Stromal cell of bone marrow (primary cell): ENCODE measurements at regions not wholly inside any gene's neighbourhood (a gene's known extent, or its start where the extent isn't known, plus 50 kb on each side); places are given as distances from the start of the nearest gene placed in this dataset.
"Not testable (repeated sequence)": the region's sequence is repeated elsewhere in the genome, so short reads cannot be mapped to it uniquely, and the experiment has no call there.

Experiments
- DNase-seq: peaks from one replicate; pipeline ENCODE4 v3.0.0-alpha.2; 2012; ENCODE audit warnings: low read depth

DNA sequence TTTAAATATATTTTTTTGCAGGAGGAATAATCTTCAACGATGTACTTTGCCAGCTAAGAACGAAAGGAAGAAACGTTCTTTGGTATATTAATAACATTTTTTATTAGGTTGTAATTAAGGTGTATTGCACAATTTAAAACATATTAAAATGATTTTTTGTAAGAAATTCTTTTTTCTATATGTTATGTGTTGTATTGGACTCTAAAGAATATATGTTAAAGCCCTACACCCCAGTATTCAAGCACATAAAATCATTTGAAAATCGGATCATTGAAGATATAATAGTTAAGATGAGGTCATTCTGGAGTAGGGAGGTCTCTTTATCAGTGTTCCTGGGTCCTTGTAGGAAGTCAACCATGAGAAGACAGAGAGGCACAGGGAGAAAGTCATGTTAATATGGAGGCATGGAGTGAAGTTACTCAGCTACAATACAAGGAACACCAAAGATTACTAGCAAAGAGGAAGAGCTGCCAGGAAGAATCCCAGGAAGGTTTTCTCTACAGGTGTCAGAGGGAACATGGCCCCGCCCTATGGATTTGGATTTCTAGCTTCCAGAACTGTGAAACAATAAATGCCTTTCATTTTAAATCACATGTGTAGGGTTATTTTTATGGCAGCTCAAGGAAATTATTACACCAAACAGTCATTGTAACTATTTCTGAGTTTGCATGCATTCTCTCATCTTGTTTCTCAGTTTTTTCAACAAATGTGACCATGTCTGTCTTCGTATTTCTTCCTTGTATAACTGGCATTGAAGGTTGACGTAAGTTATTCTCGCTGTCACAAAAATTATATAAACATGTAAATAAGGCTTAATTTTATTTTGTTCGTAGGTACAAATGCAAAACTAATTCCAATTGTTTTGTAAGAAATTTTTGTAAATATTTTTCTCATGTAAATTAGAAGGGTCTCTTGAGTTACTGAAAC is 75.4 kb upstream of the VPREB1 start:
- DNase-seq: no peak

DNA sequence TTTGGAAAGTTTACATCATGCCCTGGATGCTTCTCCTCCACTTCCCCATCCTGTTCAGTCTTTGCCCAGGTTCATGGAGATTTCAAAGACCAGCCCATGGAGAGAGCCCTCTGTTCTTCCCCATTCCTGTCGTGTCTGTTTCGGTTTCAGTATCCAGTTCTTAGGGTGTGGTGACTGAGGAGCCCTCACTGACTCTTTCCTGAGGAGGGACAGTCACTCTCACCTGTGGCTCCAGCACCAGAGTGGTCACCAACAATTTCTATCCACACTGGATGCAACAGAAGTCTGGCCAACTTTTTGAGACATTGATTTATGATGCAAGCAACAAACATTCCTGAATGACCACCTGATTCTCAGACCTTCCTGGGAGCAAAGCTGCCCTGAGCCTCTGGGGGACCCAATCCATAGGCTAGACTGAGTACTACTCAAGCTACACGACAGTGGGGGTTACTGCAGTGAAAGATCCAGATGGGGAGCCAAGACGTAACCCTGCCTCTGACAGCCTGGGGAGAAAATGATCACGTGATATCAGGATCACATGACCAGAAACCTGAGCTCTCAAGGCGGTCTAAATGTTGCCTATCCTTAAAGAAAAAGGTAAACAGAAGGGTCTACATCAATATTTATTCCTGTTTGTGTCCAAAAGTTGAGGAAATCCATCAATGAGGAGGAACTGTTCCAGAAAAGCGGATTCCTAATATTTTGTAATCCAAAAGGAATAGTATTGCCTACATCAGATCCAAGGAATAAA is 76.2 kb upstream of the VPREB1 start:
- peak; percentile 6 for DNase-seq

DNA sequence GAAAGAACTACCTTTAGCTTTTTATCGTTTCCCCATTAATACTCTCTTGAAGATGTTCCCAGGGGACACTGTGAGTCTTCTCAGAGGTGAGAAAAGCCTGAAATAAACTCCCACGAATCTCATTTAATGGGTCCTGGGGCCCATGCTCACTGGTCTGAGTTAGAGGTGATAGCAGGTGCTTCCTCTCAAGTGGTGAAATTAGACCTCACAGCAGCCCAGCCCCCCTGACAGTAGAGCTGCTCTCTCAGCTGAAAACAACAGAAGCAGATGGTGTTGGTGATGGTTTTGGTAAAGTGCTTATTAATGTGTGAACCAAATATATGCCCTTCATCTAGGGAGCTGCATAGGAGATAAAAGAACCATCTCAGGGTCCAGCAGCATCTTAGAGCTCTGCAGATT is 76.8 kb upstream of the VPREB1 start:
- no peak for DNase-seq

DNA sequence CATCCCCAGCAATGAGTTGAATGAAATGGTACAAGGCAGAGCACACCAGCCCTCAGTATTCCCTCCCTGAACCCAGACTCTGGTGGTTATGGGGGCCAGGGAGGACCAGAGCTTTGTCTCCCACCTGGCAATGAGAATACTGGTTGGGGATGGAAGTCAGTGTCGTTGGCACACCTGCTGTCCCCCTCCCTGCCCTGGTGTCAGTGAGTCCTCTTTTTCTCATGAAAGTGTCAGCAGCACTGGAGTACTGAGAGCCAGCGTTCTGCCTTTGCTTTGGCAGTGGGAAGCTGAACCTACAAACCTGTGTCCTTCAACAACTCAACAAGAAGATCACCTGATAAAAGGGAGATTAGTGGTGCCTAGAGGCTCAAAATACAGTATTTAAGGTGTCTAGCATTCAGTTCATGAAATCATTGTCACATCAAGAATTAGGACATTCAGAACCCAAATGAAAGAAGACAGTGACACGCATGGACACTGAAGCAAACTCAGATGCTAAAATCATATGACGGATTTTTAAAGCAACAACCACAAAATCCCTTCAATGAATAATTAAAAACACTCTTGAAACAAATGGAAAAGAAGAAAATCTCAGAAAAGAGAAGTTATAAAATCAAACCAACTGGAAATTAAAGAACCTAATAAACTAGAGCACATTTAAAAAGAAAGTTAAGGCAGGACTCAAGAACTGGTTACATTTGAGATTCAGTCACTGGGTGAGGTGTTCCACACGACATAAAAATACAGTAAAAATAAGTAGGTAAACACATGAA is 77.5 kb upstream of the VPREB1 start:
- no peak for DNase-seq

DNA sequence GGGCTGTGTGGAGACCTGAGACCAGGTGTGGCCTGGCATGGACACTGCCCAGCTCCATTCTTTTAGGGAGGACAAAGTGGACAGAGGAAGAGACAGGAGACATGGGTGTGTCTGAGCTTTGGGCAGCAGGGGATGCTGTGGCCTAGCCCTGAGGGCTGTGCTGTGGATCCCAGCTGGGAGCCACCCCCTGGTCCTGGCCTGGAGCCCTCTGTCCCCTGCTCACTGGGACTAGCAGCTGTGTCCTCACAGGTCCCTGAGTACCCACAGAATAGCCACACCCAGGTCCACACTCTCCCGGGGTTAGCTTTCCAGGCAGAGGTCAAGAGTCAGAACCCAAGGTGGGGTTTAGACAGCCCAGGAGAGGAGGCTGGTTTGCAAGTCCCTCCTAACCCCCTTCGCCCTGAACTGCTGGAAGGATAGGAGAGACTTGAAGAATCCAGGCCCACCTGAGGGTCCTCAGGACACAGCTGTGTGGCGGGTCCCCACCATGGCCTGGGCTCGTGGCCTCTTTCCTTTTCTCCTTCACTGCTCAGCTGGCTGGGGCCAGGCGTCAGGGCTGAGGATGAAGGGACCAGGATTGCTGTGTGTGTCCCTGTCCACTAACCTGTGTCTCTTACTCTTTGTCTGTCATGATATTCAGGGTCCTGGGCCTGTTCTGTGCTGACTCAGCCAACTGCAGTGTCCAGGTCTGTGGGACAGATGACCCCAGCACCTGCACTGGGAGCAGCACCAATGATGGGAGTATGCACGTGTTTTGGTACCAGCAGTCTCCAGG is 78.5 kb upstream of the VPREB1 start:
- DNase-seq: no peak

DNA sequence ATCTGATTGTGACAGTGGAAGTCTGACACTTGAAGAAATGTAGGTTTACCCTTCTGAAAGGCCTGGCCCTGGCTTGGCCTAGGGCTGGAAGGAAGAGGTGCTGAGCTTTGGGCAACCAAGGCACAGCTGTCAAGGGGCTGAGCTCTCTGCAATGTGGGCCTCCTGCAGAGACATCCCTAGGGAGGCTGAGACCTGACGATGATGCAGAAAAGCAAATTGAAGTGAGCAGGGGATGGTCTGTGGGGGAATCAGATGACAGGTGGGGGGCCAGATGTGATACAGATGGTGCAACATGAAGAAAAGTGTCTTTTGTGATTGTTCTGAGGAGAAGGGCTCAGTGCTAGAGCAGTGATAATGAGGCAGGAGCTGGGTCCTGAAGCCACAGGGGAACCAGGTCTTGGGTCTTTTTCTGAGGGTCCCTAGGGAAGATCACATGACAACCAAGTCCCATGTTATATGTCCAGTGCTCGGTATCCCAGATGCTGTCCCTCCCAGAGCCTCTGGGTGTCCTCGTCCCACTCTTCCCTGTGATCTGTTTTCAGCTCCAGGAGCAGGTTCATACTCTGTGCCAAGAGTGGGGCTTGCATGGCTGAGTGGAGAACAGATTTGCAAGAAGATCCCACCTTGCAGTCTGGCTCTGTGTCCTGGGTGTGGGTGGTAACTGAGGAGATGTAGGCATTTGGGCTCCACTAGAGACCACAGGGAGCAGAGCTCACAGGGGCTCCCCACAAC is 79.9 kb upstream of the VPREB1 start:
- no peak for DNase-seq

DNA sequence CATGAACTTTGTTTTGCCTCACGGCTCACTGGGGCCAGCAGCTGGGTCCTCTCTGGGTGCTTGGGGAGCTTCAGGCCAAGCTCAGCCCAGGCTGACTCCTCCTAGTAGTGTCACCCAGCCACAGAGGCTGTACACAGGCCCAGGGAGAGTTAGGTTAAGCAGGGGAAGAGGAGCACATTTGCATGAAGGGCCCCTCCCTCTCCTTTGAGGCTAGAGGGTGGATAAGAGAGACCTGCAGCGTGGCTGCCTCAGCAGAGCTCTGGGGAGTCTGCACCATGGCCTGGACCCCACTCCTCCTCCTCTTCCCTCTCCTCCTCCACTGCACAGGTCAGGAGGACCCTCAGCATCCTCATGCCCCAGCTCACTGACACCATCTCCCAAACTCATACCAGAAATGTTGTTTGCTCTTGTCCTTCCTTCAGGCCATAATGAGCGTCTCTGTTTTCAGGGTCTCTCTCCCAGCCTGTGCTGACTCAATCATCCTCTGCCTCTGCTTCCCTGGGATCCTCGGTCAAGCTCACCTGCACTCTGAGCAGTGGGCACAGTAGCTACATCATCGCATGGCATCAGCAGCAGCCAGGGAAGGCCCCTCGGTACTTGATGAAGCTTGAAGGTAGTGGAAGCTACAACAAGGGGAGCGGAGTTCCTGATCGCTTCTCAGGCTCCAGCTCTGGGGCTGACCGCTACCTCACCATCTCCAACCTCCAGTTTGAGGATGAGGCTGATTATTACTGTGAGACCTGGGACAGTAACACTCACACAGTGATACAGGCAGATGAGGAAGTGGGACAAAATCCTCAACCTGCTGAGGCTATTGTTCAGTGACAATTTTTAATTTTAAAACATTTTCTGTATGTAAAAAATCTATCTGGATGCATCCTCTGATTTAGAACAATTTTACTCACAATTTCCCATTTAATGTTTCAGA is 82.4 kb upstream of the VPREB1 start:
- DNase-seq: no peak

DNA sequence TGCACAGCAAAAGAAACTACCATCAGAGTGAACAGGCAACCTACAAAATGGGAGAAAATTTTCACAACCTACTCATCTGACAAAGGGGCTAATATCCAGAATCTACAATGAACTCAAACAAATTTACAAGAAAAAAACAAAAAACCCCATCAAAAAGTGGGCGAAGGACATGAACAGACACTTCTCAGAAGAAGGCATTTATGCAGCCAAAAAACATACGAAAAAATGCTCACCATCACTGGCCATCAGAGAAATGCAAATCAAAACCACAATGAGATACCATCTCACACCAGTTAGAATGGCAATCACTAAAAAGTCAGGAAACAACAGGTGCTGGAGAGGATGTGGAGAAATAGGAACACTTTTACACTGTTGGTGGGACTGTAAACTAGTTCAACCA is 83.8 kb upstream of the VPREB1 start:
- DNase-seq: not testable (repeated sequence)

DNA sequence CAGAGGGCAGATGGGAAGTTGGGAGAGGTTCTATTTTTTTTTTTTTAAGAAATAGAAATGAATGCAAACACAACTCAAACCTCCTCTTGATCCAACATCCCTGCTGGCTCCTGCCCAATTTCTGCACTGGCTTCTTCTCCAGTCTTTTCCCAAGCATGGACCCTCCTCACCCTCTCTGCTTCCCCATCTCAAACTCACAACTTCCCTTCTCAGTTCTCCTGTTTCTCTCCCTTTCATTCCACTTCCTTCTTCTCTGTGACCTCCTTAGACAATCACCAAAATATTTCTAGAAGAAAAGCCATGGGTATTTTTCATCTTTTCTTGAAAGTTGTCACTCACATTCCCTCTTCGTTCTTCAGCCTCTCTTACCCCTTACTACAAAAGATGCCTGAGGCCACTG is 85.2 kb upstream of the VPREB1 start:
- DNase-seq: no peak

DNA sequence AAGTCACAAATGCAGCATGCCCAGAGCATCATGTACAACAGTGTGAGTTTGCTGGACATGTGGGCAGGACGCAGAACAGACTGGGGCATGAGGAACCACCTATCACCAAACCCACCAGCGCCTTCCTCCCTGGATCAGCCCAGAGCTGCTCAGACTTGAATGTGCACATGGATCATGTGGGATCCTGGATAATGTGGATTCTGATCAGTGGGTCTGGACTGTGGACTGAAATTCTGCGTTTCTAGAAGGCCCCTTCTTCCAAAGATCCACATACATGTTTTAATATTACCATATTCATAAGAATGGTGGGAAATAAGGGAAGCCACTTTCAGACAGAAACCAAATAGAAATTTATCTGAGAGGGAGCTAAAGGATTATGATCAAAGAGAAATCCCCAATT is 85.6 kb upstream of the VPREB1 start:
- DNase-seq: no peak

DNA sequence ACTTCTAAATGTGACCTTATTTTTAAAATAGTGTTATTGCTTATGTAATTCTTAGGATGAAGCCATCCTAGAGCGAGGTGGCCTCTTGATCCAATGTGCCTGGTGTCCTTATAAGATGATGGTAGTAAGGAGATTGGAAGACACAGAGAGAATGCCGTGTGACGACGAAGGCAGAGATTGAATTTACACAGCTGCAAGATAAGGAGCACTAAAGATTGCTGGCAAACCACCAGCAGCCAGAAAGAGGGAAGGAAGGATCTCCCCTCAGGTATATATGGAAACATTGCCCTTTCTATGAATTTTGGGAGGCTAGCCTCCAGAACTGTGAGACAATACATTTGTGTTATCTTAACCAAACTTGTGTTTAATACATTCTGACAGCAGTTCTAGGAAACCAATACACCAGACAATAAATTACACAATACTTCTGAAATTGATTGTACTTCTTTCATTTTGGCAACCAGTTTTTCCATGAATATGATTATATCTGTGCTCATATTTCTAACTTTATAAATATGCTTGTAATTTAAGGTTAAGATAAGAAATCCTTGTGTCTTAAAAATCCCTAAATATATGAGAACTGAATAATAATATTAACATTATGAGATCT is 86.3 kb upstream of the VPREB1 start:
- no peak for DNase-seq

DNA sequence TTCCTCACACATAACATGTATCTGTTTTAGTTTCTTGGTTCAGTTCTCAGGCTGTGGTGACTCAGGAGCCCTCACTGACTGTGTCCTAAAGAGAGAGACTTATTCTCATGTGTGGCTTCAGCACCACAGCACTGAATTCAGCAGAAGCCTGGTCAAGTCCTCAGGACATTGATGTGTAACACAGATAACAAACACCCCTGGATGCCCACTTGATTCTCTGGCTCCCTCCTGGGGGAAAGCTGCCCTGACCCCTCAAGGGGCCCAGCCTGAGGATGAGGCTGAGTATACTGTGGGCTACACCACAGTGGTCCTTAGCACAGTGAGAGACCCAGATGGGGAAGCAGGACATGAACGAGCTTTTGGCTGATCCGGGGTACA is 87.2 kb upstream of the VPREB1 start:
- no peak for DNase-seq

DNA sequence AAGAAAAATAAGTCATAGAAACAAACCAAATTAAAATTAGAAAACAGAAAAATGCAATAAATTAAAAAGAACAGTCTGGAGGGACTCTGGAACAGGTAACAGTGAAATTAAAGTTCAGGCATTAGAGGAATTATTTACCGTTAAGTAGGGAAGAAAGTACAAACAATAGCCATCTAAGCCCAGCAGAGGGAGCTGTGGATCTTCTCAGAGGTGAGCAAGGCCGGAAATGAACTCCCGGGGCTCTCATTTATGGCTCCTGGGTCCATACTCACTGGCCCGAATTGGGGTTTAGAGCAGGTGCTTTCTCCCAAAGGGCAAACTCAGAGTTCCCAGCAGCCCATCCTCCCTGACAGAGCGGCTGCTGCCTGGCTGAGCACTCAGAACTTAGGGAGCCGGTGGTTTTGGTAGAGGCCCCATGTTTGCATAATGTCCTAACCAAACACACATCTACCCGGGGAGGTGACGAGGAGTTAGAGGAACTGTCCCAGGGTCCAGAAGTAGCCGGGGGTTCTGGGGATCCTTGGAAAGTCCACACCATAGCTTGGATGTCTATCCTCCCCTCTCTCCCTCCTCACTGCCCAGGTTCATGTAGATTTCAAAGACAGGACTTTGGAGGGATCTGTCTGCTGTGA is 87.8 kb upstream of the VPREB1 start:
- peak; percentile 21 for DNase-seq

DNA sequence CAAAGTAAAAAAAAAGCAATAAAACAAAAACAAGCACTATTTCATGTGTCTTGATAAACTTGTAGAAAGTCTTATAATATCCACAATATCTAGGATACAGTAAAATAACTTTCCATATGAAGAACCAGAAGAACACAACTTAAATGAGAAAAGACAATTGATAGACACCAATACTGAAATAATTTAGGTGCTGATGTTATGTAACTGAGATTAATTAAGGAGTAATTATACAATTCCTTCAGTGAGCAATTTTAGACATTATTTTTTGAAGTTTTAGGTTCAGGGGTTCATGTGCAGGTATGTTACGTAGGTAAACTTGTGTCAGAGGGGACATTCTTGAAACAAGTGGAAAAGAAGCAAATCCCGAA is 88.3 kb upstream of the VPREB1 start:
- no peak for DNase-seq

DNA sequence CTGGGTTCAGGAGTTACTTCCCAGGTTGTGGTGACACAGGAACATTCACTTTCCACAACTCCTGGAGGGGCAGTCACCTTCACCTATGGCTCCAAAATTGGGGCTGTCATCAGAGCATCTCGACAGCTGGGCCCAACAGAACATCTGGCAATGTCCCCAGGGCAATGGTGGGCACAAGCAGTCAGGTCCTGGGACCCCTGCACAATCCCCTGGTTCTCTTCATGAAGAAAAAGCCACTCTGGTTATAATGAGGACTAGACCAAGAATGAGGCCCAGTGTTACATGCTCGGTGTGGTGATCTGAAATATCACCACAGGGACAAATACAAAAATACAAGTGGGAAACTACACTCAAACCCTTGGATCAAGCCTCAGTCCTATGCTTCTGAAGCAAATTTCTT is 89.0 kb upstream of the VPREB1 start:
- no peak for DNase-seq

DNA sequence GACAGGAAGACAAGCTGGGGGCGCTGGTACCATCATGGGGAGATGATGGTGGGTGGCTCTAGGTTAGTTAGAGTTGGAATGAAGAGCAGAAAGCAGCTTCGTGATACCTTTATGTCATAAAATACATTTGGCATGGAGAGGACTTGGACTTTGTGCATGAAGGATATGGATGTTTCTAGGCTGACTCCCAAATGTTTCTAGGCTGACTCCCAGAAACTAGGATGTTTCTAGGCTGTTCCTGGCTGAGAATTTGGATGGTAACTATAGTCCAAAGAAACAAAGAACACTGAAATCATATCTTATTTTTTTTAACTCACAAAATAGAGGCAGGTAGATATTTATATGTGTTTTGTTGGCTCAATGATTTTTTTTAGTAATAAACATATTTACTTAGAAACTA is 89.4 kb upstream of the VPREB1 start:
- no peak for DNase-seq

DNA sequence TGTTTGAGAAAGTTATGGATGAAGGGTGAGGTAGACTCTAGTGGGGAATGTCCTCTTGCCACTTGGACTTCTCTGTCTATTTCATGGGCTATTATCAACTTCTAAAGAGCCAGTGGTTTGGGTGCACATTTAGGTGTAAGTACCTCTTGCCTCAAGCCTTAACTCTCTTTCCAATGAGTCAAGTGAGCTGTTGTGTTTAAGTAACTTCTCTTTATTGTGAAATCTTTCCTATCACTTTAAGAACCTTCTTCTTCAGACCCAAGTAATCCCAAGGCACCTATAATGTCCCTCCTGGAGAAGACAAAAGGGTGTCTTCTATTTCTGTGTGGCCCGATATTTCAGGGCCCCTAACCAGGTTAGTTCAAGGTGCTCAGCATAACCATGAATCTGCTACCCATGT is 90.5 kb upstream of the VPREB1 start:
- no peak for DNase-seq

DNA sequence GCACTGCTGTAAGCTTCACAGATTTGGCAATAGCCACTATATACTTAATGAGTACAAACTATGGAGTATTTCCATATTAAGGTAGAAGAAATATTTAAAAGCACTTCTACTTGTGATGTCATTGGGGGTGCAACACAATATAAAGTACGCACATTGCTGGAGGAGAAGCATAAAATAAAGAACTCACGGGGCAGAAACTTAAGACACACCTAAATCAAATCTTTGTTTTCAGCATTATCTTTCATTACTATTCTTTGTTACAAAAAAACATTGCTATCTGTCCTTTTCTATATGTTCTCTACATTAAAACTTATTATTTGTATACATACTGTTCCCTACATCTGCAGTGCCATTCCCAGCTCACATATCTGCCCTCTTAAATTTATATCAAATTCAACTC is 93.3 kb upstream of the VPREB1 start:
- no peak for DNase-seq

DNA sequence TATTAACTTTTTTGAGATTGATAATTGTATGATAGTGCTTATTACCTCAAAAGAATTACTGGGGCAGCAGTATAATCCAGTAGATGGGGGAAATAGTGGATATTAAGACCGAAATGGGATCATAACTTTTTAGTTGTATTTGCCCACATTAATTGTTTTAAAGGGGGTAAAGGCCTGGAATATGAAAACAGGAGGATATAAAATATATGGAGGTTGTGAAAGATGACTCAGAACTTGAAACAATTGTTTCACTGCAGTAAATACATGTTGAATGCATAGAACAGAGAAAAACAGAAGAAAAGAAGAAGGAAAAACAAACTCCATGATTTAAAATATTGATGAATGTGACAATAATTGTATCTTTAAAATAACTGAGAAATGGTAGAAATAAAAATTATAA is 94.1 kb upstream of the VPREB1 start:
- no peak for DNase-seq
